H1 (cell line): ENCODE measurements at regions not wholly inside any gene's neighbourhood (a gene's known extent, or its start where the extent isn't known, plus 50 kb on each side); places are given as distances from the start of the nearest gene placed in this dataset.

Experiments used
- CBX5 ChIP-seq: fragments of 300-800, 300-1000 bp; sonication (generic); IDR thresholded peaks from 2 replicates; pipeline ENCODE4 v1.7.1; 2016; ENCODE audit warnings: antibody characterized with exemption, low read length, low read depth
- NANOG ChIP-seq: IDR thresholded peaks from 2 replicates; pipeline ENCODE4 v1.6.1; 2011; ENCODE audit warnings: low read length, low read depth, mild to moderate bottlenecking, inconsistent platforms; ENCODE audit not compliant: insufficient read depth, poor library complexity, severe bottlenecking
- RNF2 ChIP-seq: fragments of 200-900, 300-1000 bp; sonication (generic); IDR thresholded peaks from 2 replicates; pipeline ENCODE4 v1.7.1; 2016; ENCODE audit warnings: borderline replicate concordance, low read depth, mild to moderate bottlenecking, antibody characterized with exemption, low read length; ENCODE audit not compliant: poor library complexity, severe bottlenecking; ENCODE audit errors: missing control alignments
- TF ChIP-seq, protein P1 (sequence below): fragments of 300-600 bp; sonication (generic); IDR thresholded peaks from 2 replicates; pipeline ENCODE4 v1.7.1; 2012; ENCODE audit warnings: low read length, moderate library complexity, mild to moderate bottlenecking, inconsistent platforms; ENCODE audit not compliant: insufficient replicate concordance

DNA sequence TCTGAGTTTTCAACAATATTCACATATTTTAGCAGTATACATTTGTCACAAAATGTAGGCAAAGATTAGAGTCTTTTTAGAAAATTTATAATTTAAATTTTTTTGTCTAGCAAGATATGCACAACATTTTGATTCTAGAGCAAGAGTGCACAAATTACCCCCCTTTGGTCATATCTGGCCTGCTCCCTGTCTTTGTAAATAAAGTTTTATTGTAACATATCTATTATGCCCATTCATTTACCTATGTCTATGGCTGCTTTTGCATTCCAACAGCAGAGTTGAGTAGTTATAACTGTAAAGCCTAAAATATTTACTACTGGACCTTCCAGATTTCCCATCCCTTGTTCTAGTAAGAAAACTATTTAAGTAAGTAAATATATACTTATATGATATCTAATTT is 430.7 kb downstream of the EDEM1 start (continued):
- TF ChIP-seq, protein P1, sequence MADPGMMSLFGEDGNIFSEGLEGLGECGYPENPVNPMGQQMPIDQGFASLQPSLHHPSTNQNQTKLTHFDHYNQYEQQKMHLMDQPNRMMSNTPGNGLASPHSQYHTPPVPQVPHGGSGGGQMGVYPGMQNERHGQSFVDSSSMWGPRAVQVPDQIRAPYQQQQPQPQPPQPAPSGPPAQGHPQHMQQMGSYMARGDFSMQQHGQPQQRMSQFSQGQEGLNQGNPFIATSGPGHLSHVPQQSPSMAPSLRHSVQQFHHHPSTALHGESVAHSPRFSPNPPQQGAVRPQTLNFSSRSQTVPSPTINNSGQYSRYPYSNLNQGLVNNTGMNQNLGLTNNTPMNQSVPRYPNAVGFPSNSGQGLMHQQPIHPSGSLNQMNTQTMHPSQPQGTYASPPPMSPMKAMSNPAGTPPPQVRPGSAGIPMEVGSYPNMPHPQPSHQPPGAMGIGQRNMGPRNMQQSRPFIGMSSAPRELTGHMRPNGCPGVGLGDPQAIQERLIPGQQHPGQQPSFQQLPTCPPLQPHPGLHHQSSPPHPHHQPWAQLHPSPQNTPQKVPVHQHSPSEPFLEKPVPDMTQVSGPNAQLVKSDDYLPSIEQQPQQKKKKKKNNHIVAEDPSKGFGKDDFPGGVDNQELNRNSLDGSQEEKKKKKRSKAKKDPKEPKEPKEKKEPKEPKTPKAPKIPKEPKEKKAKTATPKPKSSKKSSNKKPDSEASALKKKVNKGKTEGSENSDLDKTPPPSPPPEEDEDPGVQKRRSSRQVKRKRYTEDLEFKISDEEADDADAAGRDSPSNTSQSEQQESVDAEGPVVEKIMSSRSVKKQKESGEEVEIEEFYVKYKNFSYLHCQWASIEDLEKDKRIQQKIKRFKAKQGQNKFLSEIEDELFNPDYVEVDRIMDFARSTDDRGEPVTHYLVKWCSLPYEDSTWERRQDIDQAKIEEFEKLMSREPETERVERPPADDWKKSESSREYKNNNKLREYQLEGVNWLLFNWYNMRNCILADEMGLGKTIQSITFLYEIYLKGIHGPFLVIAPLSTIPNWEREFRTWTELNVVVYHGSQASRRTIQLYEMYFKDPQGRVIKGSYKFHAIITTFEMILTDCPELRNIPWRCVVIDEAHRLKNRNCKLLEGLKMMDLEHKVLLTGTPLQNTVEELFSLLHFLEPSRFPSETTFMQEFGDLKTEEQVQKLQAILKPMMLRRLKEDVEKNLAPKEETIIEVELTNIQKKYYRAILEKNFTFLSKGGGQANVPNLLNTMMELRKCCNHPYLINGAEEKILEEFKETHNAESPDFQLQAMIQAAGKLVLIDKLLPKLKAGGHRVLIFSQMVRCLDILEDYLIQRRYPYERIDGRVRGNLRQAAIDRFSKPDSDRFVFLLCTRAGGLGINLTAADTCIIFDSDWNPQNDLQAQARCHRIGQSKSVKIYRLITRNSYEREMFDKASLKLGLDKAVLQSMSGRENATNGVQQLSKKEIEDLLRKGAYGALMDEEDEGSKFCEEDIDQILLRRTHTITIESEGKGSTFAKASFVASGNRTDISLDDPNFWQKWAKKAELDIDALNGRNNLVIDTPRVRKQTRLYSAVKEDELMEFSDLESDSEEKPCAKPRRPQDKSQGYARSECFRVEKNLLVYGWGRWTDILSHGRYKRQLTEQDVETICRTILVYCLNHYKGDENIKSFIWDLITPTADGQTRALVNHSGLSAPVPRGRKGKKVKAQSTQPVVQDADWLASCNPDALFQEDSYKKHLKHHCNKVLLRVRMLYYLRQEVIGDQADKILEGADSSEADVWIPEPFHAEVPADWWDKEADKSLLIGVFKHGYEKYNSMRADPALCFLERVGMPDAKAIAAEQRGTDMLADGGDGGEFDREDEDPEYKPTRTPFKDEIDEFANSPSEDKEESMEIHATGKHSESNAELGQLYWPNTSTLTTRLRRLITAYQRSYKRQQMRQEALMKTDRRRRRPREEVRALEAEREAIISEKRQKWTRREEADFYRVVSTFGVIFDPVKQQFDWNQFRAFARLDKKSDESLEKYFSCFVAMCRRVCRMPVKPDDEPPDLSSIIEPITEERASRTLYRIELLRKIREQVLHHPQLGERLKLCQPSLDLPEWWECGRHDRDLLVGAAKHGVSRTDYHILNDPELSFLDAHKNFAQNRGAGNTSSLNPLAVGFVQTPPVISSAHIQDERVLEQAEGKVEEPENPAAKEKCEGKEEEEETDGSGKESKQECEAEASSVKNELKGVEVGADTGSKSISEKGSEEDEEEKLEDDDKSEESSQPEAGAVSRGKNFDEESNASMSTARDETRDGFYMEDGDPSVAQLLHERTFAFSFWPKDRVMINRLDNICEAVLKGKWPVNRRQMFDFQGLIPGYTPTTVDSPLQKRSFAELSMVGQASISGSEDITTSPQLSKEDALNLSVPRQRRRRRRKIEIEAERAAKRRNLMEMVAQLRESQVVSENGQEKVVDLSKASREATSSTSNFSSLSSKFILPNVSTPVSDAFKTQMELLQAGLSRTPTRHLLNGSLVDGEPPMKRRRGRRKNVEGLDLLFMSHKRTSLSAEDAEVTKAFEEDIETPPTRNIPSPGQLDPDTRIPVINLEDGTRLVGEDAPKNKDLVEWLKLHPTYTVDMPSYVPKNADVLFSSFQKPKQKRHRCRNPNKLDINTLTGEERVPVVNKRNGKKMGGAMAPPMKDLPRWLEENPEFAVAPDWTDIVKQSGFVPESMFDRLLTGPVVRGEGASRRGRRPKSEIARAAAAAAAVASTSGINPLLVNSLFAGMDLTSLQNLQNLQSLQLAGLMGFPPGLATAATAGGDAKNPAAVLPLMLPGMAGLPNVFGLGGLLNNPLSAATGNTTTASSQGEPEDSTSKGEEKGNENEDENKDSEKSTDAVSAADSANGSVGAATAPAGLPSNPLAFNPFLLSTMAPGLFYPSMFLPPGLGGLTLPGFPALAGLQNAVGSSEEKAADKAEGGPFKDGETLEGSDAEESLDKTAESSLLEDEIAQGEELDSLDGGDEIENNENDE: no peak
- TF ChIP-seq RNF2: no peak
- no peak for TF ChIP-seq NANOG
- TF ChIP-seq CBX5: no peak
- TF ChIP-seq, all 59 proteins: peak for 0
